GM21515 (cell line): ENCODE measurements at regions not wholly inside any gene's neighbourhood (a gene's known extent, or its start where the extent isn't known, plus 50 kb on each side); places are given as distances from the start of the nearest gene placed in this dataset.

Experiments
- ATAC-seq: cut with Tn5 transposase; IDR thresholded peaks from one replicate; pipeline ENCODE4 v1.9.1; 2021; ENCODE audit not compliant: unreplicated experiment

DNA sequence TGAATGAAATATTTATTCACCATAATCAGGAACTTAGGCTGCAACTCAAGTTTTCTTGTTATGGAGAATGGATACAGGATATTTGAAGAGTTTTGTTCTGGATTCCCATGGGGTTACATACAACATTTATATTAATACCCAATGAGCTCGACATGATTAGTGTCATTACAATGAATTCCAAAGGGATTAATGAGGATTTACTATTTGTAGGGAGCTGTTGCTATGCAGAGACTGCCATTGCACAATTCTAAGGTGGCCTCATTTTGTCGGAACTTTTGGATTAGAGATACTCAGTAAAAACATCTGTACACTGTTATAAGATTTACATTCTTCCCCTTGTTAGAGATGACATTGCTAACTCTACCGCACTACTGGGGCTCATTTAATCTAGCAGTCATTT, 586.8 kb upstream of the MAP3K7 start:
- no peak for ATAC-seq

DNA sequence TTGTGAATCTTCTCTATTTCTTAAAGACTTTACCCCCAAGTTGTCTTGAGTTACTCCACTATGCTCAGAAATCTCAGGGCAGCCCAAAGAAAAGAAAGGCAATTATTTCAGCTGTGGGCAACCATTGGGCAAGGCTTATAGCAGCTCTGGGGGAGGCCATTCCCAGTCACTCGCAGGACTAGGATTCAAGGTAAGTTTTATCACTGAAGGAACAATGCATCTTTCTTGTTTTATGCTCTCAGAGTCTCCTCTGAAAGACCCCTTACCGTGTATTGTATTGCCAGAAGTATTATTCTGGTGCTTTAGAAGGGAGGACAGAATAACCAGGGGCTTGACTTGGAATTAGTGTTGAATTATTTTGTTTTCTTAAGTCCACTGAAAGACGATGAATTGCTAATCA, 586.3 kb upstream of the MAP3K7 start:
- no peak for ATAC-seq

DNA sequence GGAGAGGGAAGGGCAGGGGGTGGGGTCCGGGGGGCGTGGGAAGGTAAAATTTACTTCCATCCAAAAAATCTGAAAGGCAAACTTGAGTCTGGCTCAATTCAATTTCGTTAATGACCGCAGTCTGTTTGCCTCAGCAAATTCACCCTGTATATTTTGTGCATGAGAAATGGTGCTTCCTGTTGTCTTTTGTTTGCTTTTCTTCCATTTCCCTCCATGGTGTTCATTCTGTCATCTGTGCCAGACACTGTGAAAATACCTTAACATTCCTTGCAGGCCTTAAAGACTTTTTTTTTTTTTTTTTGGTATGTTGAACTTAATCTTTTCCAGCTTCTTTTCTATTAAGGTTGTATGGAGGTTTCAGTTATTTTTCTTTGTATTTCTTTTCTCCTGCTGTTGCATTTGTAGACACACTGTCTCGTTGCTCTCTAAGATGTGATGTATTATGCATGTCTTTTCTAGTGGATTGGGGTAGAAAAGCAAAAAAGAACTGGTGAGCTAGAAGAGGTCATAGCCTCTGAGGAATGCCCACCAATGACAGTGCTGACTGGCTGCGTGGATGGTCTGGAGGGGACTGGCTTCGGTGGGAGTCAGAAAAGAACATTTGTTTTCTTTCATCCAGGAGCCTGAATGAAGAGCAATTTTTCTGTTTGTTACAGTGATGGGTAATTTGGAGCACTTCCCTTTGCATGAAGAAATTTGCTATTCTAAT, 585.0 kb upstream of the MAP3K7 start:
- ATAC-seq = no peak

DNA sequence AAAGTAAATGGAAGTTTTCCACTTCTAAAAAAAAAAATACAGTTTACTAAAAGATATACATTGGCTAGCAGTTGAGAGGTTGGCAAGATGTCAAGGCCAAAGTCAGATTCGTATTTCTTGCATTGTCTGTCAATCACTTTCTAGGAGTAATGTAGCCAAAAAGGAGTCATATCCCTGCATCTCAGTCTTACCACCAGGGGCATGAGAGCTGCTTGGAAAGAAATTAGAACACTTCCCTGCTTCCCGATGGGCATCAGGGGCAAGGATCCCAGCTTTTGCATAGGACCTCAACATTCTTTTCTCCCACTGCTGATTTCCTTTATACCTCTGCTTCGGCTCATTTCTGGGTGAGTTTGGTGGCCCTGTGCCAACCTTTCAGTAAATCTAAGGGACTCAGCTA, 581.0 kb upstream of the MAP3K7 start:
- ATAC-seq = no peak

DNA sequence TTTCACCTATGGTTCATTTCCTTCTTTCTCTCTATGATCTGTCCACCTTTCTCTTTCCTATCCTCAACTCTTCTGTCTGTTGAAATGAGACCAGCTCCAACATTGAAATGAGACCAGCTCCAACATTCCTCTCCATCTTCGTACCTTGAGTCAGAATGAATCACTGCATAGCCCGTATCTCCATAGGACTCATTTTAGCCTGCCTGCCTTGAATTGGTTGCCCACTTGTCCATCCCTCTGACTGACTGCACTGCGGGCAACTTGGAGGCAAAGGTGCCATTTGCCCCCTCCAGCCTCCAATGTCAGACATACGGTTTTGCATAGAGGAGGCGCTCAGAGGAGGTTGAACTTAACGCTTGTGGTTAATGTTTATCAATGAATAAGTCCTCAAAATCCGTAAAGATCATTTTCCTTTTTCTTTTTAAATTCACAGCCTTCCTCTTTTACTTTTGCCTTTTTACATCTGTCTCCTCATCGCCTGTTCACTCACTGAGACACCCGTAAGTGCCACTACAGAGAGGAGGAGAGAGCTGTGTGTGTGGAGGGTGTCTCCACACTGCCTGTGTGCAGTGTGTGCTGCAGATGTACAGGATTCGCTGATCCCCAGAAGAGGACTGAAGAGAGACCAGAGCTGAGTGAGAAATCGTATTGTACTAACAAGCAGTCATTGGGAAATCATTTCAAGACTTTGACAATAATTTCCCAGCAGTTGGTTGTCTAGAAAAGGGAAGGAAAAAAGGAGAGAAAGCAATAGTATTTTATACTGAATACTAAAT, 579.6 kb upstream of the MAP3K7 start:
- no peak for ATAC-seq

DNA sequence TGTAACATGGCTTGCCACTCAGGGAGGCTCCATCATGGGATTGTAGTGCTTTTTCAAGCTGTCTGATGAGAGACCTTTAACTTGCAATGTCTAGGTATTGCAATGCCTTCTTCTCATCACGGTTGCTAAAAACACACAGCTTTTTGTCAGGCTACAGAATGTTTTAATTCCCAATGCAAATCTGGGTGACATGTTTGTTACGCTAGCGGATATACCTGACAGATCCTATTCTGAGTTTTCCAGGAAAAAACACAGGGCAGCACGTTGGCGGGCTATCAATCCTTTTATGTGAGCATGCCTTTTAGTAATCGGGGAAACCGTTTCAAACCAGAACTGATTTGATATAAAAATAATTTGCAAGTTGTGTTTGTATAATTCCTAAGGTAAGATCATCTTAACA, 577.2 kb upstream of the MAP3K7 start:
- no peak for ATAC-seq

DNA sequence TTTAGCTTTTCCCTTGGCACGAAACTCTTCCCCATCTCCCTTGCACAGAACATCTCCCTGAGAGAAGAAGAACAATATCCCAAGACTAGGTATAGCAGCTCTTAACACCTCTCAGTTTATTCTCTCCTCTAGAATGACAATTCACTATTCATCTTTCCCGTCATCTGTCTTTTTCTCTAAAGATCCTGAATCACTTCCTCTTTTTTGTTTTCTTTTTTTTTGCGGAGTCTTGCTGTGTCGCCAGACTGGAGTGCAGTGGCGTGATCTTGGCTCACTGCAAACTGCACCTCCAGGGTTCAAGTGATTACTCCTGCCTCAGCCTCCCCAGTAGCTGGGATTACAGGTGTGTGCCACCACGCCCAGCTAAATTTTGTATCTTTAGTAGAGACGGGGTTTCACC, 574.4 kb upstream of the MAP3K7 start:
- ATAC-seq = no peak

DNA sequence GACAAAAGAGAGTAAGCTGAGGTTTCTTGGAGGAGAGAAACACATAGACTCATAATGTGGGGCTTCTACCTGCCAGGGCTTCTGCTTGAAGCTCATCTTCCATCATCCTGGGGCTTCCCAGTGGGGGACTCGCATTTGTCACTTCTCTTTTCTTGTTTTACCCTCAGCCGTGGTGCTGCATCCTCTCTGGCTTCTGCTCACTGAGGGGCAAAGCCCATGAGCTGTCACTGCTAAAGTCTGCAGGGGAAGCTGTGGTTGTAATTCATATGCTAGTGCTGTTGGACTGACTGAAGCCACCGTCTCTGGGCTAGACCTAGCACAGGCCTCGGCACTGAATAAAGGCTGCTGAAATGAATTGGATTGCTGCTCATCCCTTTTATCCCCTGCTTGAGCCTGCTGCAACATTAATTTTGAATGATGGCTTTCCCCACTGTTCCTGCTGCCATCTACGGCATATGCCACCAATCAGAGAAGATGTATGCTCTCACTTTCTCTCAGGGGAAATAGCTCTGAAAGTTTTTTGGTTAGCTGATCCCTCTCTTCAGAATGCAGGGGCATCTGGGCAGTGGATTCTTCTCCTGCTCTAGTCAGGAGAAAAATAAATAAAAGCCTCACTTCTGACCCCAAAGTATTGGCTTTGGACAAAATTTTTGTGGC, 568.4 kb upstream of the MAP3K7 start:
- no peak for ATAC-seq

DNA sequence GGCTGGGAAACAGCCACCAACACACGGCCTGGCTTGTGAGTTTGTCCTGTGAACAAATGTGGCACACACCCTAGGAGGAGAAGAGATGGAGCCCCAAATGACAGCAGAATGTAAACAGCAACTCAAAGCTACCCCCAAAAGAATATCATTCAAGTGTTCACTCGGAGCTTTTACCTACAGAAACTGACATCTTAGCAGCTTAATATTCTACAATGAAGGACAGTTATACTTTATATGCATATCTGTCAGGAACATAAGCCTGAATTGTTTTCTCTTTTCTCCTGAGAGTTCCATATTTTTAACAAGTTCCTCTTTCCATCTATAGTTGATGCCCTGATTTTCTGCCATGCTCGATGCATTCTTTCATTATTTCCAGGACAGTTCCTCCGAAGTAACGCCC, 566.0 kb upstream of the MAP3K7 start:
- no peak for ATAC-seq

DNA sequence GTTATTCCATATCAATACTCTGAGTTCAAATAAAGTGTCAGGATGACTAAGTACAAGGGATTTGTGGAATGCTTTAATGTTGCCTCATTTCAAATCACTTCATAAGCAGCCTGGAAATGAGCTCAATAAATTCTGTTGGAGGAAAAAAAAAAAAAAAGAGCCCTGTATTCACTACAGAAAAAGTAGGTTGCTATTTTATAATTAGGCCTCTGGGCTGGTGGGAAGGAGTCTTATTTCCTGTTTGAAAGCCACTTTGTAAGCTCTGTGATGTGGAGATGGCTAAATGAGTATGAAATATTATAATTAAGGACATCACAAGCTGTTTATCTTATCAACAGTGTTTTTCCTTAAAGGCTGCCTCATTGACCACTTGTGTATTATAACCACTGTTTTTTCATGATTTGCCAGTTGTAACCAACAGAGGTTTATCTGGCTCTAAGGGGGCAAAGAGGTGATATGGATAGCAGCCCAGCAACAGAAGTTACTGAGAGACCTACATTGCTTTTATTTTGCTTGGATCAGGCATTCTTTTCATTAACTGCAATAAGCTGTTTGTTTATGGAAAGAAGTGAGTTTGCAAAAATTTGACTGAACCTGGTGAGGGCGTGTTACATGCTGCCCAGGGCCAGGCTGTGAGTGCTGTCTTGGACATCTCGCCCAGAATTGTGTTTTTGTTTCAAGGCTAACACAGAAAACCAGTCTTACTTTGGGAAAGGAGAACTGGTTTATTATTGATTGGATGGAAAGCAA, 563.3 kb upstream of the MAP3K7 start:
- ATAC-seq = no peak

DNA sequence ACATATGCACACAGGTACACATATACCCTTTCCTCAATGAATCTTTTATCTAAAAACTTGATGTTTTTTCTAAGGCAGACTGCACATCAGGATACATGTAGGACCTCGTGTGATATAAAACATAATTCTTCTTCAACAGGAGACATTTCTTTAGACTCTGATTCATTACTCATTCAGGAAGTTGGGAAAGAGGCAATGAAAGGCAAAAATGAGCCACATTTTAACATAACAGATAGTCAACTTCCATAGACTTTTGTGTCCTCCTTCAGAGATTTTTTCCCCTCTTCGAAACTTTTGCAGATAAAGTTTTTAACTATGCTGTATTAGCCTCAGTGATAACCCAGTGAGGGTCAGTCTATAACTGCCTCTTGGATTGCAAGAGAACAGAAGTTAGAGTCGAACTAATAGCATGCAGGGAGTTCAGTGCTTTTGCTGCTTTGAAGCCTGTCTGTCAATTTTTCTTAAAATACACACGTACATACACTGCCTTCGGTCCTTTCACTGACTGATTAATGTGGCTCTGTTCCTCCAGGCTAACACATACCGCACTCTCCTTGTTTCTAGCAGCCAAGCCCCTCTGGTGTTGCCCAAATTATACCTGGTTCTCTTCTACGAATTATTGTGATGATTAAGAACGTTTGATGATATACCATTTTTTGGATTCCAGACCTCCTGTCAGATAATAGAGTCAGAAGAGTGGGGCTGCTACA, 562.5 kb upstream of the MAP3K7 start:
- no peak for ATAC-seq

DNA sequence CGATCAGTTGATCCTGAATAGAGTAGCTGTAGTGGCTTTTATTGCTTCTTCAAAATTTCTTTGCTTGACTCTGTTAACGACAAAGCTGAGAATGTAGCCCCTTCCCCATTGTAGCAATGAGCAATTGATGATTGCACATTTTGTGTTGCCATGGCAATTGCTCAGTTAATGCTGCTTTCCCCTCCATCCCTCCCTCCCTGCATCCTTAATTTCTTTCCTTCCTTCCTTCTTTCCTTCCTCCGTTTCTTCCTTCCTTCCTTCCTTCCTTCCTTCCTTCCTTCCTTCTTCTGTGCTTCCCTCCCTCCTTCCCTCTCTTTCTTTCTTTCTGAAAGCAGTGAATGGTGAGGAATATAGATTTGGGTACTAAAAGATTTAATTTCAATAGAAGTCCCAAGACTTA, 557.3 kb upstream of the MAP3K7 start:
- ATAC-seq = no peak

DNA sequence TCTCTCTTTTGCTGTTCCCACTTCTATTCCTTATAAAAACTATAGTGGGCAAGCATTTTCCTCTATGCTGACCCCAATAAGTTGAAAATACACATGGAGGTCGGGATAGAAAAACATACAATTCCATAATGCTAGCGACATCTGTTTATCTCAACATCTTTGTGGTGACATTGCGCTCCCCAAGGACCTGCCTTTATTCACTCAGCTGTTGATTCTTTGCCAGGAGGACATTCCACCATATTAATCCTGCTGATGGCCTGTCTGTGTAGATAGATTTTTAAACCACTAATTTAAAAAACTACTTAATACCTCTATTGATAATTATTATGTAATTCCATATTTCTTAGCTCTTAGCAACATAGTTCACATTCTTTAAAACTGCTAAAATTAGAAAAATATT, 555.3 kb upstream of the MAP3K7 start:
- no peak for ATAC-seq

DNA sequence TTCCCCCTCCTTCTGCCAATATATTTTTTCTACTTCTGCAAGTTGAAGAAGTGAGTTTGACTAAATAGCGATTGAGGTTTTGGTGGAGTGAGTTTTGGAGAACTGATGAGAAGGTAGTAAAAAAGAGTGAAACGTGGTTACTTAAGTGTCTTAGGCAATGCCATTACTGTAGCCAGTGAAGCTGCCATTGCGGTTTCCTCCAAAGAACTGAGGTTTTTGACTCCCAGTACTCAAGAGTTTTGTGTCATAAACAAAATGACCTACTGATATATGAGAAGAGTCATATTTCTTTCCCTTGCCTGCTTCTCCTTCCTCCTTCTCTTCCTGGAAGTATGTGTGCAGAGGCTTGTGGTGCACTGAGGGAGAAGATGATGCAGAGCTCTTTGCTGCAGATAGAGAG, 554.5 kb upstream of the MAP3K7 start:
- ATAC-seq = no peak

DNA sequence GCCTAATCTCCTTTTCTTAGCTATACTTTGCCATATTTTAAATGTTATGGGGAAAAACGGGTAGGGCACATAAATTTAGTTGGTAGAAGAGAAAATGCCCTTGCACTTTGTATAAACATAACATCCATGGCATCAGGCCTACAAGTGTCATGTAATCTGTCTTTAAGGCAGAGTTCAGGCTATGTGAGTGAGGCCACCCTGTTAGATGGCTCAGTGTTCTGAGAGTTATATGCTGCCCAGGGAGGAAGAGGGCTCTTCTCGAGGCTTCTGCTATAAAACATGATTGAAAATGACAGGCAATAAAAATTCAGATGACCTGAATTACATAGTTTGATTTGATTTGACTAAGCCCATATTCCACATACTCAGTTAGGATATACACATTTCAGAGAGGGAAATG, 553.6 kb upstream of the MAP3K7 start:
- ATAC-seq = no peak

DNA sequence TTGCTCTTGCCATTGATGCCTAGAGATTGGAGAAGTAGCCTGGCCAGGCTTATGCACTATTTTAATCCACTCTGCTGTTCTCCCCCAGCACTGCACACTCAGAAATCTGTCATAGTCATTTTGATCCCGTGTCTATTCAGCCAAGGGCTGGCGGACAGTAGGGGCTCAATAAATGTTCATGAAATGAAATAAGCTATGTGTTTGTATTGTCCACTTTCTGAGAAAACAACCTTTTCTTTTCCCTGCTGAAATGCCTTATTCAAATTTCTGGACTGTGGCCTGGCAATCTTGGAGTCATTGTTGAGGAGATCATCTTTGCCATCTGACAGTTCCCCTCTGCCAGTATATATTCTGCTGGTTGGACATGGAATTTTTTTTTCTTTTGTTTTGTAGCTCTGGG, 550.4 kb upstream of the MAP3K7 start:
- no peak for ATAC-seq

DNA sequence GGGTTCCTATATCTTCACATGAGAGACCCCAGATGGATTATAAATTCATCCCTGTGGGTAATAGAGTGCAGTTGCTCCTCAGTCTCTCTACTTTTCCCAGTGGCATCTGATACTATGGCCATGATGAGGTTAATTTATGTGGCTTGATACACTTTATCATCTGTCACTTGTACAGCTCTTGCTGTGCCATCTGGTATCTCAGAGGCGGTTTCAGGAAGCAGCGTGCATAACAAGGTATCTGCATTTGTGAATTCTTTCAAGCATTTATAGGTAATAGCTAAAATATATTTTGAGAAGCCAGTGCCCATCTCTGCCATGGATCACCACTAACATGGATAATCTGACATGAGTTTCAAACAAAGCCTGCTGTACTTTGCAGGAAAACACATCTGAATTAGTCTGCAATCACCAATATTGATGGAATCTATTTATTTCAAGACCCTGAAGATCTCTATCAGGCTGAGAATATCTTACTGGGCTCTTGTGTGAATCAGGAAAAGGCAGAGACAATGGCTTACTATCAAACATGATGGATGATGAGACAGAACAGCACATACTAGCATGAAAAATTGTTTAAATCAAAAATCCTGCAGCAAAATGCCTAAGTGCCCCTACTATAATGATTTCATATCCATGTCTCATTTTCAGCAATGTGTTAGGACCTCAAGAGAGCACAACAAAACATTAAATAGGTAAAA, 548.7 kb upstream of the MAP3K7 start:
- ATAC-seq = no peak

DNA sequence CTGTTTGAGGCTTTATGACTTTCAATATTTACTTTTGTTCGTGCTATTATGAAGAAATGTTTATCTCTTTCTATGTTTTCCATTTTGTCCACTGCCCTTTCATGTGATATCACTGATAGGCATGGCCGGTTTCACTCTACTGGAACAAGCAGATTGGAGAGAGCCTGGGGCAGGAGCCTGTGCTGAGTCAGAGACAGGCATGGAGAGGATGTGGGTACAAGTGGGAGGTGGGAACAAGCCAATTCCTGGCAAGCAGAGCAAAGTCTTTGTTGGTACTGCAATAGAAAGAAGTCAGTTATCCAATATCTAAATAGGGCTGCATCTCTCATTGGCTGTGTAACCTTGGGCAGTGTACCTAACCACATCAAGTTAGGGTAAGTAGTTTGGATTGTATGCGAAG, 545.6 kb upstream of the MAP3K7 start:
- no peak for ATAC-seq

DNA sequence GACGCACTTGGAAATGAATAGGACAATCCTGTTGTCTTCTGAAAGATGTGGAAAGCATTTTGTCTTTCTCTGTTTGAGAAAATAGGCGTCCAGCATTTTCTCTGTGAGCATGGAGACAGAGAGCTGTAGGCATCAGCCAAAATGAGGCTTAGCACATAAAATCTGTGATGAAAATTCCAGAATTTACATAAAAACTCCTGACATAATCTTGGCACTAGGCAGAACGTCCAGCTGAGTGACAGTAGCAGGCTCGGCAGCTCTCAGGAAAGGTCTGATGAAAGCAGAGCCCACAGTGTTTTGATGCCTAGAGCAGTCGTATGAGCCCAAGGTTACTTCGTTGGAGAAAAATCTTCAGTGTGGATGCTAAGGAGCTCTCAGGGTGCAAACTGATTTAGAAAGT, 543.3 kb upstream of the MAP3K7 start:
- no peak for ATAC-seq

DNA sequence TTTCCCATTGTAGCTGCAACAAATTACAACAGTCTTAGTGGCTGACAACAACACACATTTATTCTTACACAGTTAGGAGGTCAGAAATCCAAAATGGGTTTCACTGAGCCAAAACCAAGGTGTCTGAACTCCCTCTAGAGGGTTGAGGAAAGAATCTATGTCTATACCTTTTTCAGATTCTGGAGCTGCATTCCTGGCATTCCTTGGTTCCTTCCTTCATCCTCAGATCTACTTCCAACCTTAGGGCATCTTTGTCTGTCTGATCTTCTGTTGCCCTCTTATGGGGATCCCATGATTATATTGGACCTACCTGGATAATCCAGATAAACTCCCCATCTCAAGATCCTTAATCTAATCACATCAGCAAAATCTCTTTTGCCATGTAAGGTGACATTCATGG, 540.9 kb upstream of the MAP3K7 start:
- no peak for ATAC-seq
